NOMO-1 (cell line): ENCODE measurements at regions not wholly inside any gene's neighbourhood (a gene's known extent, or its start where the extent isn't known, plus 50 kb on each side); places are given as distances from the start of the nearest gene placed in this dataset.
"Not testable (repeated sequence)": the region's sequence is repeated elsewhere in the genome, so short reads cannot be mapped to it uniquely, and the experiment has no call there.

ENCODE experiments used
- DNase-seq, 2 experiments: peaks; one replicate each; lab custom pipeline; 2025; ENCODE audit not compliant: unreplicated experiment in 2 of 2; lab: John Stamatoyannopoulos, UW

GRCh38 chr4:18454349-18454748 lies 432.8 kb upstream of the LCORL start:
- no peak for DNase-seq

GRCh38 chr4:18445110-18445509 lies 423.6 kb upstream of the LCORL start:
- no peak for DNase-seq

- DNase-seq, result no peak
Observed at GRCh38 chr4:18444206-18444605, 422.7 kb upstream of the LCORL start.

GRCh38 chr4:18442957-18443356 lies 421.4 kb upstream of the LCORL start:
- DNase-seq, result no peak

GRCh38 chr4:18441676-18442075 lies 420.1 kb upstream of the LCORL start:
- DNase-seq, result no peak

GRCh38 chr4:18441203-18441590 lies 419.6 kb upstream of the LCORL start:
- no peak for DNase-seq

- DNase-seq, result no peak
Observed at GRCh38 chr4:18440527-18441202, 419.1 kb upstream of the LCORL start.

- DNase-seq, result no peak
Observed at GRCh38 chr4:18439311-18439710, 417.8 kb upstream of the LCORL start.

GRCh38 chr4:18435781-18436180 lies 414.2 kb upstream of the LCORL start:
- no peak for DNase-seq

GRCh38 chr4:18422685-18423084 lies 401.1 kb upstream of the LCORL start:
- no peak for DNase-seq

- no peak for DNase-seq
Observed at GRCh38 chr4:18421519-18421918, 400.0 kb upstream of the LCORL start.

- DNase-seq, result no peak
Observed at GRCh38 chr4:18419780-18420179, 398.2 kb upstream of the LCORL start.

- not testable (repeated sequence) for DNase-seq
Observed at GRCh38 chr4:18418195-18418898, 396.8 kb upstream of the LCORL start.

- DNase-seq, result not testable (repeated sequence)
Observed at GRCh38 chr4:18417651-18418050, 396.1 kb upstream of the LCORL start.

GRCh38 chr4:18406264-18406663 lies 384.7 kb upstream of the LCORL start:
- no peak for DNase-seq

GRCh38 chr4:18405054-18405453 lies 383.5 kb upstream of the LCORL start:
- no peak for DNase-seq

- DNase-seq, result no peak
Observed at GRCh38 chr4:18404642-18405041, 383.1 kb upstream of the LCORL start.

- DNase-seq, result no peak
Observed at GRCh38 chr4:18403327-18403726, 381.8 kb upstream of the LCORL start.

- DNase-seq, result no peak
Observed at GRCh38 chr4:18401868-18402267, 380.3 kb upstream of the LCORL start.

- no peak for DNase-seq
Observed at GRCh38 chr4:18401425-18401824, 379.9 kb upstream of the LCORL start.

GRCh38 chr4:18398661-18399060 lies 377.1 kb upstream of the LCORL start:
- DNase-seq, result no peak

GRCh38 chr4:18397681-18398390 lies 376.3 kb upstream of the LCORL start:
- DNase-seq, result no peak
